ENCODE measurements at regions not wholly inside any gene's neighbourhood (a gene's known extent, or its start where the extent isn't known, plus 50 kb on each side); places are given as distances from the start of the nearest gene placed in this dataset.

GRCh38 chr20:57901526-57901925, 191.7 kb upstream of the PMEPA1 start:
- TF ChIP-seq CTCF (IDR thresholded peaks at IDR 0.05 in 4 of 5, conservative IDR thresholded peaks at IDR 0.05 in 1 of 5) (no peak), POLR2A (IDR thresholded peaks at IDR 0.05) (no peak)
